ENCODE measurements at regions not wholly inside any gene's neighbourhood (a gene's known extent, or its start where the extent isn't known, plus 50 kb on each side); places are given as distances from the start of the nearest gene placed in this dataset.

DNA sequence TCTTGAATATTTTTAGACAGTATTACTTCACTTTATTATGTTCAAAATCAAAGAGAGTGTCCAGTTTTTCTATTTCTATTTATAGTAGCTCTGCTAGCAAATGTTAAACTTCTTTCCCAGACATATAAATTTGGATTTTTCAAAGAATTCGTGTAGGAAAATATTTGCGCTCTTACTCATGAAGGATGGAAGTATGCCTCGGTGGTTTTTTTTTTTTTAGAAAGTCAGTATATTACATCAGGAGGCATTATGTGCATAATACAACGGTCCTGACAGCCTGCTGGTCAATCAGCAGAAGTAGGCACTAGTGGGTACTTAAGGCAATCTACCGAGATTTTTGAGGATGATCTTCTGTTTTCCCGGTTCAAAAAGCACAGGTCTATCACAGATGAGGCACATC lies 249.3 kb downstream of the TBX18 start:
- CTCF ChIA-PET: interaction anchor here (0.6 kb wide), 1 partner anchor 53 kb away, joined by 3 read pairs; no protein-coding TSS in a partner anchor
- POLR2A ChIA-PET: no interaction called here

DNA sequence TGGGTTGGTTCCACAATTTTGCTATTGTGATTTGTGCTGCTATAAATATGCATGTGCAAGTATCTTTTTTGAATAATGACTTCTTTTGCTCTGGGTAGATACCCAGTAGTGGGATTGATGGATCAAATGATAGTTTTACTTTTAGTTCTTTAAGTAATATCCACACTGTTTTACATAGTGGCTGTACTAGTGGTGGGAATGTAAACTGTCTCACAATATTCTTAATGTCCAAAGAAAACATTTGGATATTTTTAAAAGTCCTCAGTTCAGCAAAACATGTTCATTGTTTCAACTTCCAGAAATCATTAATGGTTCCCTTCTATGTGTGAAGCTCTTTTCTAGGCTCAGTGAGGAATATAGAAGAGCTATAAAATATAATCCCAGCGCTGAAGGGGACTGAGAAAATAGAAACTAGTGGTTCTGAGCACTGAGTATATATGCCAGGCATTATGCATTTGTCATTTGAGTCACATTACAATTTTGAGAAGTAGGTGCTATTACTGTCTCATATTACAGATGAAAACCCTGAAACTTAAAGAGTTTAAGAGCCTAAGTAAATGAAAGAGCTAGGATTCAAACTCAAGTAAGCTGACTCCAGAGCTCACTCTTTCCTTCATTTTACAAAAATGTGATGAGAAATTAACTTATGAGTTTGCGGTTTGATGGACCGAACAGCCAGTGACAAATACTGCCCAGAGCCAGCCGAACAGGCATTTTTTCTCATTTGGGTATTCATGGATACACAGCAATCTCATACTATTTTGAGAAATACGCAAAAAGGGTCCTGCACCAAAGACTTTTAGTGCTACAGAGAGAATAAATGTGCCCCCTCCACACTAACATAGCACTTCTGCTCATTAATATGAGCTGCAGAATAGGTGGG lies 250.1 kb downstream of the TBX18 start:
- ChIA-PET CTCF (interaction anchor here (0.6 to 1.1 kb wide), 3 partner anchors 53 to 404 kb away, joined by 3 read pairs; no protein-coding TSS in a partner anchor), POLR2A (no interaction called here)
- no peak for TF ChIP-seq REST (tag by site-specific recombination; IDR thresholded peaks at IDR 0.05)
- TF ChIP-seq GLIS1 (tag by site-specific recombination; IDR thresholded peaks at IDR 0.05): peak; percentile 73
- TF ChIP-seq, protein P1, sequence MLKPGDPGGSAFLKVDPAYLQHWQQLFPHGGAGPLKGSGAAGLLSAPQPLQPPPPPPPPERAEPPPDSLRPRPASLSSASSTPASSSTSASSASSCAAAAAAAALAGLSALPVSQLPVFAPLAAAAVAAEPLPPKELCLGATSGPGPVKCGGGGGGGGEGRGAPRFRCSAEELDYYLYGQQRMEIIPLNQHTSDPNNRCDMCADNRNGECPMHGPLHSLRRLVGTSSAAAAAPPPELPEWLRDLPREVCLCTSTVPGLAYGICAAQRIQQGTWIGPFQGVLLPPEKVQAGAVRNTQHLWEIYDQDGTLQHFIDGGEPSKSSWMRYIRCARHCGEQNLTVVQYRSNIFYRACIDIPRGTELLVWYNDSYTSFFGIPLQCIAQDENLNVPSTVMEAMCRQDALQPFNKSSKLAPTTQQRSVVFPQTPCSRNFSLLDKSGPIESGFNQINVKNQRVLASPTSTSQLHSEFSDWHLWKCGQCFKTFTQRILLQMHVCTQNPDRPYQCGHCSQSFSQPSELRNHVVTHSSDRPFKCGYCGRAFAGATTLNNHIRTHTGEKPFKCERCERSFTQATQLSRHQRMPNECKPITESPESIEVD (tag by site-specific recombination; IDR thresholded peaks at IDR 0.05): peak; percentile 86
- TF ChIP-seq SP7 (tag by site-specific recombination; IDR thresholded peaks at IDR 0.05): no peak
- TF ChIP-seq ZNF621 (tag by site-specific recombination; IDR thresholded peaks at IDR 0.05): no peak
- no peak for TF ChIP-seq ZNF776 (tag by site-specific recombination; IDR thresholded peaks at IDR 0.05; ENCODE audit: borderline replicate concordance)
- no peak for TF ChIP-seq KLF7 (tag by site-specific recombination; IDR thresholded peaks at IDR 0.05; ENCODE audit: borderline replicate concordance)
- no peak overlapping the region for H3K4me3 ChIP-seq (ENCODE audit: low read depth, low read length)
- no peaks in the 10 kb centered on the region for H3K36me3 ChIP-seq (ENCODE audit: control insufficient read depth in 2 of 2, insufficient read depth in 1 of 2, low read length in 2 of 2)
- no peak overlapping the region for H3K27ac ChIP-seq (ENCODE audit: extremely low read depth, low read depth, low read length)
- no peaks in the 10 kb centered on the region for H3K9me3 ChIP-seq (ENCODE audit: control insufficient read depth, insufficient read depth, low read depth, low read length)
- H3K4me1 ChIP-seq (ENCODE audit: control insufficient read depth, insufficient read depth, low read length): no peaks in the 10 kb centered on the region

More for the DNA sequence above, 249.3 kb downstream of the TBX18 start:
- H3K36me3 ChIP-seq (ENCODE audit: control insufficient read depth in 2 of 2, insufficient read depth in 1 of 2, low read length in 2 of 2): no peaks in the 10 kb centered on the region
- TF ChIP-seq ZNF510 (tag by site-specific recombination; IDR thresholded peaks at IDR 0.05; ENCODE audit: insufficient replicate concordance) (no peak), SALL2 (tag by site-specific recombination; IDR thresholded peaks at IDR 0.05; ENCODE audit: borderline replicate concordance) (no peak)
- H3K9me3 ChIP-seq (ENCODE audit: control insufficient read depth, insufficient read depth, low read depth, low read length): no peaks in the 10 kb centered on the region
- H3K4me1 ChIP-seq (ENCODE audit: control insufficient read depth, insufficient read depth, low read length): no peaks in the 10 kb centered on the region
- H3K27ac ChIP-seq (ENCODE audit: extremely low read depth, low read depth, low read length): no peak overlapping the region
- no peak overlapping the region for H3K4me3 ChIP-seq (ENCODE audit: low read depth, low read length)

DNA sequence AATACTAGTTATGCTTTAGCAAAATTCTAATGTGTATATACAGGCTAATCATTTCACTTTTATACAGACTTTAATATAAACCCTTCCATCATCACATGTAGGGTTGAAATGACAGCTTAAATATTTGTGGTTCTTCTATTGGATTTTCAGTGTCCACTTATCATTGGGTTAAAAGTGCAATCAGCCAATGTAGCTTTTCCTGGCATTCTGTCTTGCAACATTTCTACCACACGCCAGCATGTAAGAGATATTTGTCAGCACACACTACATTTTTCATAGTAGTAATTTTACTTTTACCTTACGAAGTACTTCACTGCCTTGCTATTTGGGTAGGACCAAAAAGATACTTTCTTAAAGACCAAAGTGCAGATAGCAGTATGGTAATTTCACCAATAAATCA lies 252.0 kb downstream of the TBX18 start:
- no peaks in the 10 kb centered on the region for H3K36me3 ChIP-seq (ENCODE audit: control insufficient read depth in 2 of 2, insufficient read depth in 1 of 2, low read length in 2 of 2)
- no peak for TF ChIP-seq ZNF843 (tag by site-specific recombination; IDR thresholded peaks at IDR 0.05)
- TF ChIP-seq ZNF530 (tag by site-specific recombination; IDR thresholded peaks at IDR 0.05; ENCODE audit: low read depth): no peak
- no peak for TF ChIP-seq ZNF121 (tag by site-specific recombination; IDR thresholded peaks at IDR 0.05)
- TF ChIP-seq ZNF48 (tag by site-specific recombination; IDR thresholded peaks at IDR 0.05): no peak
- no peak for TF ChIP-seq GLI2 (tag by site-specific recombination; IDR thresholded peaks at IDR 0.05; ENCODE audit: borderline replicate concordance, low read depth)
- TF ChIP-seq YY1 (tag by site-specific recombination; IDR thresholded peaks at IDR 0.05): no peak
- TF ChIP-seq ZNF404 (tag by site-specific recombination; IDR thresholded peaks at IDR 0.05): no peak
- no peak for TF ChIP-seq ZNF2 (tag by site-specific recombination; IDR thresholded peaks at IDR 0.05)
- TF ChIP-seq, protein P2, sequence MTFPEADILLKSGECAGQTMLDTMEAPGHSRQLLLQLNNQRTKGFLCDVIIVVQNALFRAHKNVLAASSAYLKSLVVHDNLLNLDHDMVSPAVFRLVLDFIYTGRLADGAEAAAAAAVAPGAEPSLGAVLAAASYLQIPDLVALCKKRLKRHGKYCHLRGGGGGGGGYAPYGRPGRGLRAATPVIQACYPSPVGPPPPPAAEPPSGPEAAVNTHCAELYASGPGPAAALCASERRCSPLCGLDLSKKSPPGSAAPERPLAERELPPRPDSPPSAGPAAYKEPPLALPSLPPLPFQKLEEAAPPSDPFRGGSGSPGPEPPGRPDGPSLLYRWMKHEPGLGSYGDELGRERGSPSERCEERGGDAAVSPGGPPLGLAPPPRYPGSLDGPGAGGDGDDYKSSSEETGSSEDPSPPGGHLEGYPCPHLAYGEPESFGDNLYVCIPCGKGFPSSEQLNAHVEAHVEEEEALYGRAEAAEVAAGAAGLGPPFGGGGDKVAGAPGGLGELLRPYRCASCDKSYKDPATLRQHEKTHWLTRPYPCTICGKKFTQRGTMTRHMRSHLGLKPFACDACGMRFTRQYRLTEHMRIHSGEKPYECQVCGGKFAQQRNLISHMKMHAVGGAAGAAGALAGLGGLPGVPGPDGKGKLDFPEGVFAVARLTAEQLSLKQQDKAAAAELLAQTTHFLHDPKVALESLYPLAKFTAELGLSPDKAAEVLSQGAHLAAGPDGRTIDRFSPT (tag by site-specific recombination; IDR thresholded peaks at IDR 0.05): no peak
- TF ChIP-seq WT1 (tag by site-specific recombination; IDR thresholded peaks at IDR 0.05): no peak
- TF ChIP-seq ZNF544 (tag by site-specific recombination; IDR thresholded peaks at IDR 0.05): no peak
- no peak for TF ChIP-seq ZNF292 (tag by site-specific recombination; IDR thresholded peaks at IDR 0.05; ENCODE audit: borderline replicate concordance, low read depth)

More for the DNA sequence above, 252.0 kb downstream of the TBX18 start:
- ChIA-PET CTCF (interaction anchor here (1.2 kb wide), 1 partner anchor 90 kb away, joined by 4 read pairs; no protein-coding TSS in a partner anchor), POLR2A (no interaction called here)
- Histone ChIP-seq H3K27ac (ENCODE audit: extremely low read depth, low read depth, low read length) (no peak overlapping the region), H3K9me3 (ENCODE audit: control insufficient read depth, insufficient read depth, low read depth, low read length) (no peaks in the 10 kb centered on the region), H3K4me1 (ENCODE audit: control insufficient read depth, insufficient read depth, low read length) (no peaks in the 10 kb centered on the region), H3K4me3 (ENCODE audit: low read depth, low read length) (no peak overlapping the region)

Measured in HEK293 (cell line).